ENCODE measurements at regions not wholly inside any gene's neighbourhood (a gene's known extent, or its start where the extent isn't known, plus 50 kb on each side); places are given as distances from the start of the nearest gene placed in this dataset.

GRCh38 chrX:22366166-22366702, 93.5 kb downstream of the CBLL2 start:
- TF ChIP-seq POLR2AphosphoS5 (IDR thresholded peaks at IDR 0.05) (no peak), CTCF (IDR thresholded peaks at IDR 0.05) (no peak), POLR2A (IDR thresholded peaks at IDR 0.05) (no peak)
